Progenitor cell of endocrine pancreas (in vitro differentiated cells): ENCODE measurements at regions not wholly inside any gene's neighbourhood (a gene's known extent, or its start where the extent isn't known, plus 50 kb on each side); places are given as distances from the start of the nearest gene placed in this dataset.
"Not testable (repeated sequence)": the region's sequence is repeated elsewhere in the genome, so short reads cannot be mapped to it uniquely, and the experiment has no call there.

Experiments
- DNase-seq: peaks from one replicate; pipeline ENCODE4 v3.0.0; 2021; ENCODE audit warnings: low spot score; ENCODE audit not compliant: unreplicated experiment
- H3K27ac Mint-ChIP-seq: 2 replicates; pipeline ENCODE4 v1.8.0; 2021; ENCODE audit warnings: mild to moderate bottlenecking, moderate library complexity, mixed read lengths
- H3K27me3 Mint-ChIP-seq: 2 replicates; pipeline ENCODE4 v1.8.0; 2021; ENCODE audit warnings: mixed read lengths
- H3K36me3 Mint-ChIP-seq: 2 replicates; pipeline ENCODE4 v1.8.0; 2022; ENCODE audit warnings: mixed read lengths; ENCODE audit not compliant: insufficient read depth
- H3K4me1 Mint-ChIP-seq: 2 replicates; pipeline ENCODE4 v1.8.0; 2021; ENCODE audit warnings: low read depth, mixed read lengths
- H3K4me3 Mint-ChIP-seq: 2 replicates; pipeline ENCODE4 v1.8.0; 2021; ENCODE audit warnings: low read depth, mild to moderate bottlenecking, moderate library complexity, mixed read lengths
- H3K9me3 Mint-ChIP-seq: 2 replicates; pipeline ENCODE4 v1.8.0; 2021; ENCODE audit warnings: low read depth, mixed read lengths
- CTCF ChIP-seq: fragments of 200-600 bp; sonication (generic); IDR thresholded peaks from one replicate; pipeline ENCODE4 v1.5.0; 2021; ENCODE audit warnings: antibody characterized with exemption, mild to moderate bottlenecking; ENCODE audit not compliant: unreplicated experiment

- Mint-ChIP-seq H3K4me1 (no peaks in the 10 kb centered on the region), H3K4me3 (no peak overlapping the region)
- no peak for DNase-seq
These were observed 1343.4 kb downstream of the HACE1 start for GRCh38 chr6:103516336-103516735.

GRCh38 chr6:103507052-103507451, 1352.7 kb downstream of the HACE1 start:
- Mint-ChIP-seq H3K4me3 (no peak overlapping the region), H3K4me1 (peaks cover 2% of the 10 kb centered on the region), H3K36me3 (no peaks in the 10 kb centered on the region), H3K27ac (no peak overlapping the region), H3K27me3 (no peaks in the 10 kb centered on the region), H3K9me3 (no peaks in the 10 kb centered on the region)
- DNase-seq = no peak
- no peak for TF ChIP-seq CTCF

More at GRCh38 chr6:103516336-103516735, 1343.4 kb downstream of the HACE1 start:
- no peak for TF ChIP-seq CTCF
- H3K27me3 Mint-ChIP-seq = no peaks in the 10 kb centered on the region
- no peaks in the 10 kb centered on the region for H3K9me3 Mint-ChIP-seq
- H3K27ac Mint-ChIP-seq = no peak overlapping the region
- H3K36me3 Mint-ChIP-seq = no peaks in the 10 kb centered on the region

- Mint-ChIP-seq H3K9me3 (no peaks in the 10 kb centered on the region), H3K27me3 (no peaks in the 10 kb centered on the region), H3K27ac (no peak overlapping the region), H3K36me3 (no peaks in the 10 kb centered on the region), H3K4me3 (no peak overlapping the region), H3K4me1 (no peaks in the 10 kb centered on the region)
- no peak for TF ChIP-seq CTCF
- no peak for DNase-seq
These were observed 1354.6 kb downstream of the HACE1 start for GRCh38 chr6:103505155-103505518.

GRCh38 chr6:103504501-103505154, 1355.1 kb downstream of the HACE1 start:
- Mint-ChIP-seq H3K27ac (peak overlapping the region; percentile 29), H3K4me3 (no peak overlapping the region), H3K36me3 (no peaks in the 10 kb centered on the region), H3K4me1 (no peaks in the 10 kb centered on the region), H3K27me3 (no peaks in the 10 kb centered on the region), H3K9me3 (no peaks in the 10 kb centered on the region)
- TF ChIP-seq CTCF = no peak
- DNase-seq = no peak

GRCh38 chr6:103496588-103496987, 1363.1 kb downstream of the HACE1 start:
- H3K27ac Mint-ChIP-seq, H3K4me3 Mint-ChIP-seq, H3K4me1 Mint-ChIP-seq, DNase-seq, H3K27me3 Mint-ChIP-seq, H3K36me3 Mint-ChIP-seq, H3K9me3 Mint-ChIP-seq: not testable (repeated sequence)

GRCh38 chr6:103456652-103457051, 1403.1 kb downstream of the HACE1 start:
- Mint-ChIP-seq H3K27ac (no peak overlapping the region), H3K36me3 (no peaks in the 10 kb centered on the region), H3K9me3 (peaks cover 3% of the 10 kb centered on the region), H3K4me3 (no peak overlapping the region), H3K27me3 (no peaks in the 10 kb centered on the region), H3K4me1 (no peaks in the 10 kb centered on the region)
- no peak for TF ChIP-seq CTCF
- no peak for DNase-seq
